KMS-11 (cell line): ENCODE measurements at regions not wholly inside any gene's neighbourhood (a gene's known extent, or its start where the extent isn't known, plus 50 kb on each side); places are given as distances from the start of the nearest gene placed in this dataset.

ENCODE experiments used
- H2AFZ ChIP-seq: fragments of 200-600 bp; sonication (generic); 2 replicates; pipeline ENCODE4 v1.6.1; 2016; ENCODE audit warnings: antibody characterized with exemption, mixed run types, low read depth
- H3K27ac ChIP-seq: fragments of 200-600 bp; sonication (generic); 2 replicates; pipeline ENCODE4 v1.6.1; 2016; ENCODE audit warnings: mild to moderate bottlenecking, mixed run types
- H3K27me3 ChIP-seq: fragments of 200-600 bp; sonication (generic); 2 replicates; pipeline ENCODE4 v1.6.1; 2017; ENCODE audit warnings: mild to moderate bottlenecking, low read depth, mixed run types, moderate library complexity; ENCODE audit not compliant: insufficient read depth
- H3K36me3 ChIP-seq: fragments of 200-600 bp; sonication (generic); 2 replicates; pipeline ENCODE4 v1.6.1; 2017; ENCODE audit warnings: mild to moderate bottlenecking, mixed run types; ENCODE audit not compliant: insufficient read depth
- H3K4me1 ChIP-seq: fragments of 200-600 bp; sonication (generic); 2 replicates; pipeline ENCODE4 v1.6.1; 2016; ENCODE audit warnings: mild to moderate bottlenecking, low read depth, mixed run types; ENCODE audit not compliant: poor library complexity, severe bottlenecking
- H3K4me2 ChIP-seq: fragments of 200-600 bp; sonication (generic); 2 replicates; pipeline ENCODE4 v1.7.0; 2016; ENCODE audit warnings: mild to moderate bottlenecking, mixed run types
- H3K4me3 ChIP-seq: fragments of 200-600 bp; sonication (generic); IDR thresholded peaks from 2 replicates; pipeline ENCODE4 v1.6.1; 2017; ENCODE audit warnings: low read depth, low read length, mixed read lengths; ENCODE audit not compliant: insufficient read depth
- H3K79me2 ChIP-seq: fragments of 200-600 bp; sonication (generic); 2 replicates; pipeline ENCODE4 v1.6.1; 2016; ENCODE audit warnings: low read depth, mixed run types; ENCODE audit not compliant: insufficient read depth
- H3K9ac ChIP-seq: fragments of 200-600 bp; sonication (generic); 2 replicates; pipeline ENCODE4 v1.6.1; 2016; ENCODE audit warnings: mild to moderate bottlenecking, mixed run types
- H4K20me1 ChIP-seq: fragments of 200-600 bp; sonication (generic); 2 replicates; pipeline ENCODE4 v1.6.1; 2016; ENCODE audit warnings: mild to moderate bottlenecking, mixed run types; ENCODE audit not compliant: insufficient read depth
- TF ChIP-seq, protein P1 (sequence below): fragments of 200-600 bp; sonication (generic); conservative IDR thresholded peaks from 2 replicates; pipeline ENCODE4 v1.6.1; 2017; ENCODE audit warnings: low read depth, mild to moderate bottlenecking, antibody characterized with exemption, low read length, moderate library complexity, mixed read lengths

DNA sequence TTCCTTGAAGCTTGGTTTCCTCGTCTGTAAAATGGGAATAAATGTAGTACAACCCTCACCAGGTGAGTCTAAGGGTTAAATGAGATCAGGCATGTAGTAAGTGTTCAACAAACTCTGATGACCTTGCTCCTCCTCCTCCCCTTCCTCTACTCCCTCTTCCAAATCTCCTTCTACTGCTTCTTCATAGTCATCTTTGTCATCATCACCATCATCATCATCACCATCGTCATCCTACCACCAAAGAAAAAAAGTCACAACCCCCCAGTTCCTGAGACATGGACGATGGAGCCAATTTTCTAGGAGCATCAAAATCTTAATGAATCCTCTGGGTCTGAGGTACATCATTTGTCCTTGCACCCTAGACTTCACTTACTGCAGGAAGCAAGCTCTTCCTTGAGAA is 240.0 kb downstream of the ANKRD60 start:
- no peaks in the 10 kb centered on the region for H3K4me1 ChIP-seq
- TF ChIP-seq, protein P1, sequence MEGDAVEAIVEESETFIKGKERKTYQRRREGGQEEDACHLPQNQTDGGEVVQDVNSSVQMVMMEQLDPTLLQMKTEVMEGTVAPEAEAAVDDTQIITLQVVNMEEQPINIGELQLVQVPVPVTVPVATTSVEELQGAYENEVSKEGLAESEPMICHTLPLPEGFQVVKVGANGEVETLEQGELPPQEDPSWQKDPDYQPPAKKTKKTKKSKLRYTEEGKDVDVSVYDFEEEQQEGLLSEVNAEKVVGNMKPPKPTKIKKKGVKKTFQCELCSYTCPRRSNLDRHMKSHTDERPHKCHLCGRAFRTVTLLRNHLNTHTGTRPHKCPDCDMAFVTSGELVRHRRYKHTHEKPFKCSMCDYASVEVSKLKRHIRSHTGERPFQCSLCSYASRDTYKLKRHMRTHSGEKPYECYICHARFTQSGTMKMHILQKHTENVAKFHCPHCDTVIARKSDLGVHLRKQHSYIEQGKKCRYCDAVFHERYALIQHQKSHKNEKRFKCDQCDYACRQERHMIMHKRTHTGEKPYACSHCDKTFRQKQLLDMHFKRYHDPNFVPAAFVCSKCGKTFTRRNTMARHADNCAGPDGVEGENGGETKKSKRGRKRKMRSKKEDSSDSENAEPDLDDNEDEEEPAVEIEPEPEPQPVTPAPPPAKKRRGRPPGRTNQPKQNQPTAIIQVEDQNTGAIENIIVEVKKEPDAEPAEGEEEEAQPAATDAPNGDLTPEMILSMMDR, result no peak
- H3K4me3 ChIP-seq, result no peak overlapping the region
- no peak overlapping the region for H3K4me2 ChIP-seq
- no peaks in the 10 kb centered on the region for H3K36me3 ChIP-seq
- H4K20me1 ChIP-seq, result no peaks in the 10 kb centered on the region
- H3K9ac ChIP-seq, result no peak overlapping the region
- H2AFZ ChIP-seq, result no peak overlapping the region
- no peaks in the 10 kb centered on the region for H3K79me2 ChIP-seq
- no peak overlapping the region for H3K27ac ChIP-seq
- H3K27me3 ChIP-seq, result peaks cover 28% of the 10 kb centered on the region; the same call in 1 of the 2 replicates

DNA sequence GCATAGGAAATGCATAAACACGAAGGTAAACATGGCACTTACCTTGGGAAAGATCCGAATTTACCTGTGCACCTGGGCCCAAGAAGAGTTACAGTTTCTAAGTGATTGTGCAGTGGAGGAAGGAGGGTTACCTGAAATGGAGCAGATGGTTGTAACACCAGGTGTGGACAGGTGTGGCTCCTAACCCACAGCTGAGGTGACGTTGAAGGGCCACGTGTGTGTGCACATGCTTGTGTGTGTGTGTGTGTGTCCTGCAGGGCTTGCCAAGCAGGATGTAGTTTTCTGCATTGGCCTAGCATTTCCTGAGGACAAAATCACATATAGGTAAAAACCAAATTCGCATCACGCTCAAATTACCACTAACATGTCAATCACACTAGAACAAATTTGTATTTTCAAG is 240.8 kb downstream of the ANKRD60 start:
- Histone ChIP-seq H3K79me2 (no peaks in the 10 kb centered on the region), H3K36me3 (no peaks in the 10 kb centered on the region), H2AFZ (no peak overlapping the region), H3K9ac (no peak overlapping the region), H3K4me2 (no peak overlapping the region), H3K27ac (no peak overlapping the region), H3K27me3 (peaks cover 22% of the 10 kb centered on the region; the same call in 1 of the 2 replicates), H3K4me1 (no peaks in the 10 kb centered on the region), H4K20me1 (no peaks in the 10 kb centered on the region), H3K4me3 (no peak overlapping the region)
- TF ChIP-seq, protein P1, result no peak

DNA sequence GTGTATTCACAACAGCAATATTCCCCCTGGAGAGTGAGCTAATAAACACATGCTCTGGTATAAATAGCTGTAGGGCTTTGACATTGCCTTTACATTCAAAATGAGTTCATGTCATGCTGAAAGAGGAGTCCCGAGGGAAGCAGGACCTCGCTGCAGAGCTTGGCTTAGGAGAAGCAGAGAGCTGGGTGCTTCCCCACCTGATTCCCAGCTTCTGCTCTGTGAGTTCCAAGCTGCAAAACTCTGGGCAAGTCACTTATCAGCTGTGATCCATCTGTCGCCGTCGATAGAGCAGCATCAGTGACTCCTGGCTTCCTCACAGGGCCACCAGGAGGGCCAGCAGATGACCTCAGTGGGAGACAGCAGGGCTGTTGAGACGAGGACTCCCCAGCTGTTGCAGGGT is 241.8 kb downstream of the ANKRD60 start:
- Histone ChIP-seq H3K27me3 (peaks cover 20% of the 10 kb centered on the region; the same call in 1 of the 2 replicates), H3K4me2 (no peak overlapping the region)

DNA sequence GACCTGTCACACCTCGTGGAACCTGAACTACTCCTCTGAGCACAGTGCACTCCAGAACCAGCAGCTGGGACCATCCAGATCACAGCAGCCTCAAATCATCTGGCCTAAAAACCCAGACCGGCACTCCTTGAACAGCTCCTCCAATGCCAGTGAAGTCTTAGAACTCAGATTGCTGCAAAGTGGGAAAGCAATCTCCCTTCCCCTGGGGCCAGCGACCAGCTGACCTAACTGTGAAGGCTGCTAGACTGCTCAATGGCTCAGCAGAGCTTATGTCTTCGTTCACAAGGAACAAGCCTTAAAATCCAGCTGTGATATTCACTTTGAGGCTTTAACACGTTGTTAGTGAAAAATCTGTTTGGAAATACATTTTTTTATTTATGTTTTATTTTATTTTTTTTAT is 243.2 kb downstream of the ANKRD60 start:
- Histone ChIP-seq H3K27ac (no peak overlapping the region), H3K9ac (no peak overlapping the region), H3K4me2 (no peak overlapping the region), H3K27me3 (peaks cover 12% of the 10 kb centered on the region; the same call in 1 of the 2 replicates), H3K36me3 (no peaks in the 10 kb centered on the region), H3K79me2 (no peaks in the 10 kb centered on the region), H3K4me3 (no peak overlapping the region), H3K4me1 (no peaks in the 10 kb centered on the region), H4K20me1 (no peaks in the 10 kb centered on the region), H2AFZ (no peak overlapping the region)
- TF ChIP-seq, protein P1, result no peak

More for the DNA sequence above, 241.8 kb downstream of the ANKRD60 start:
- no peaks in the 10 kb centered on the region for H3K79me2 ChIP-seq
- H3K27ac ChIP-seq, result no peak overlapping the region
- no peak overlapping the region for H3K4me3 ChIP-seq
- H3K9ac ChIP-seq, result no peak overlapping the region
- no peaks in the 10 kb centered on the region for H4K20me1 ChIP-seq
- H2AFZ ChIP-seq, result no peak overlapping the region
- no peaks in the 10 kb centered on the region for H3K4me1 ChIP-seq
- no peaks in the 10 kb centered on the region for H3K36me3 ChIP-seq
- TF ChIP-seq, protein P1, result no peak

DNA sequence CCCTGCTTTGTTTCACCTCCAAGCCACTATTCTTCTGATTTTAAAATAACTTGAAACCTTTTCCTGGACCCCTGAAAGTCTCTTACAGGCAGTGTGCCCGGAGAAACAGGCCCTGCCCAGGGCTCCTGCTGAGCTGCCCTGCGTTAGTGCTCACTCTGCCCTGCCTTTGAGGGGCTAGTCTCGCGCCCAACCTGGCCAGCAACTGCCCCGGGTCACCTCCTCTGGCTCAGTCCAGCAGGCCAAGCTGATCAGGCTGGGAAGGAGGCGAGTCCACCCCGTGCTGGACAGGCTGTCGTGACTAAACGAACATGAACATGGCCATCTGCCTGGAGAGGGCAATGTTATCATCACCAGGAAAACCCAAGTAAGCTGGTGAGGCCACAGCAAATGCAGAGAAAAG is 245.4 kb downstream of the ANKRD60 start:
- no peaks in the 10 kb centered on the region for H3K79me2 ChIP-seq
- no peaks in the 10 kb centered on the region for H4K20me1 ChIP-seq
- H3K27me3 ChIP-seq, result peaks cover 8% of the 10 kb centered on the region; the same call in 1 of the 2 replicates
- no peaks in the 10 kb centered on the region for H3K4me1 ChIP-seq
- no peak overlapping the region for H3K27ac ChIP-seq
- TF ChIP-seq, protein P1, result no peak
- H3K4me2 ChIP-seq, result no peak overlapping the region
- no peak overlapping the region for H3K4me3 ChIP-seq
- H3K36me3 ChIP-seq, result no peaks in the 10 kb centered on the region
- H2AFZ ChIP-seq, result no peak overlapping the region
- H3K9ac ChIP-seq, result no peak overlapping the region
